Activated gamma-delta T cell (primary cell): ENCODE measurements at regions not wholly inside any gene's neighbourhood (a gene's known extent, or its start where the extent isn't known, plus 50 kb on each side); places are given as distances from the start of the nearest gene placed in this dataset.
"Not testable (repeated sequence)": the region's sequence is repeated elsewhere in the genome, so short reads cannot be mapped to it uniquely, and the experiment has no call there.

Experiments used
- DNase-seq: peaks from one replicate; lab custom pipeline; 2025; lab: John Stamatoyannopoulos, UW

DNA sequence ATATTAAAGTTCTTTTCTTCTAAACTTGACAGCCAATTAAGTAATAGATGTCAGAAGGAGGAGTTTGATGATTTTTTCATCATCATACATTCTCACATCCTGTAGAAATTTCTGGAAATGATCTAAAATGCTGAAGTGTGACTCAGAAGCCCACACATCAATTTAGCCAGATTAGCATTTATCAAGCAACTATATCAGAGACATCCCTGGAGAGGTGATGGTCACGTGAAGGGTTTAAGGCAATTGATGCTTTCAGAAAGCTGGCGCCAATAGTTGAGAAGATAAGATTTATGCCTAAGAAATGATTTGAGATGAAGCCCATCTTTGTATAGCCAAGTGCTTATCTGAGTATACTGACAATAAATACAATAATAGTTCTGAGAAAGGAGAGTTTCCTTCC is 162.9 kb upstream of the RORB start:
- no peak for DNase-seq

GRCh38 chr9:74336161-74336560 is 161.0 kb upstream of the RORB start:
- no peak for DNase-seq

DNA sequence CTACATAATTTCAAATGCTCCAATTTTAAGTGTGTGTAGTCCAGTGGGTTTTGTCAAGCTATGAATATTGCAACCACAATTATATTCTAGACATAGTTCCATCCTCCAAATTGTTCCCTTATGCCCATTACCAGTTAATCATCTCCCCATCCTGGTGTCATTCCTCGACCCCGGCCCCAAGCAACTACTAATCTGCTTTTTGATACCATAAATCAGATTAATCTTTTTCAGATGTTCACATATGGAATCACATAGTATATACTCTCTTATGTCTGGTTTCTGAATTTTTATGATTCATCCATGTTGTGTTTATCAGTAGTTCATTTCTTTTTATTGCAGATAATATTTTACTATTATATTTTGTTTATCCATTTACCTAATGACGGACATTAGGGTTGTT is 148.4 kb upstream of the RORB start:
- DNase-seq: no peak

DNA sequence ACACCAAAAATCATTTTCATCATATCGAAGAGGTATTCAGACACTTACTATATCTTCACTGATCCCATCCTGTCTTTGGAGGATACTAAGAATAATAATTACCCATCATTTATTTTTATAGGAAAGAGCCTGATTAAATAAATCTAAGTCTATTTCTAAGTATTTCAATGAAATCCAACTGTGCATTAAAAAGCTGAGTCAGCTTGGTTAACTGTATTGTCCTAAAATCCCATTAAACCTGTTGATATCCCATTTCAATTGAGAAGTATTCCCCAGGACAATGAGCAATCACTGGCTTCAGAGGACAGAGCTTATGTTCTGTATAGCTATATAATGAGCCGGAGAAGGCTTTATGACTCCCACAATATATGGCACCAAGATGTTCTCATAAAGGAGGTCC is 142.0 kb upstream of the RORB start:
- no peak for DNase-seq

- no peak for DNase-seq
Measured at GRCh38 chr9:74357577-74357976, 139.6 kb upstream of the RORB start.

GRCh38 chr9:74358959-74359358 is 138.2 kb upstream of the RORB start:
- no peak for DNase-seq

- DNase-seq: no peak
Measured at GRCh38 chr9:74361508-74361907, 135.6 kb upstream of the RORB start.

DNA sequence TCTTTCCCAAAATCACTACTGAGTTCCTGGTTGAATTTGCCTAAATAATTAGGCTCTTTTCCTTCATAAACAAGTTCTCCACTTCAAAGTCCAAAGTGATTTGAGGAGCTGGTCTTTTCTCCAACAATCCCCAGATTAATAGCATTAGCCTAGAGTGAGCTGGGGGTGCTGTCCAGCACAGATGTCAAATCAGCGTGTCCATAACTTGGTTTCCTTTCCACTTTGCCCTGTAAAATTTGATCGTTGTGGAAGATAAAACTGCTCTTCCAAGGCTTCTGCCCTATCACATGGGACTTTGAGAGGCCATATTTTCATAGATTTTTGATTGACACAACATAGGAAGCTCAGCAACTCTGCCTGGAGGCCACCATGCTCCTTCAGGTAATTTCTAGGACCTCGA is 134.7 kb upstream of the RORB start:
- no peak for DNase-seq

DNA sequence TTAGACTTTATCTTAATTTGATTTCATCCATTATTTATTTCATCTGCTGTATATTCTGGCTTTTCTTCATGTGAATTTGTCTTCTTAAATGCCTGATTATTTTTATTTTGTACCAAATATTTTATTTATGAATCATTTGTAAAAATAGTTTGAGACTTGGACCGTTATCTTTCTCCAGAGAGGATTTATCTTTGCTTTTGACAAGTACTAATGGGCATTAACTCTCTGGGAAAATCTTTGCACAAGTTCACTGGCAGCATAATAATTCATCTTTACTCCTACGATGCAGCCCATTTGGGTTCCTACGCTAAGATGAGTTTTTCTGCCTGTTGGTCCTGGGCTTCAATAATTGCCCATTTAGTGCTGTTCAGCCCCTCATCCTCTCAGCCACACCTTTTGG is 131.0 kb upstream of the RORB start:
- DNase-seq: no peak

- no peak for DNase-seq
Measured at GRCh38 chr9:74369844-74370243, 127.3 kb upstream of the RORB start.

- no peak for DNase-seq
Measured at GRCh38 chr9:74373348-74373747, 123.8 kb upstream of the RORB start.

DNA sequence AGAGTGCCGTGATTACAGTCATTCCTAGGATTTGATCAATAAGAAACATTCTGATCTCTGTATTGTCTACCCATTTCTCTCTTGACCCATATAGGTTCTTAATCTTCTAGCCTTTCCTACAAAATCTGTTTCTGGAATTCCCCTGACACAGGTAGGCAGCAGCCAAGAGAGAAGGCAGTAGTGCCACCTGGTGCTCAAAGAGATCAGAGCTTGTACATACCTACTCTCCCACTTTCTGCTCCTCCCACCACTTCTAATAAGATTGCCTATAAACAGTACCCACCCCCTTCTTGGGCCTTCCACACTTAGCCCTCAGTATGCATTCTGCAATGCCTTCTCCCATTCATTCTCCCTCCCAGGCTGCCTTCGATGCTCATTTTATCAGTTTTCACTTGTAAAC is 117.4 kb upstream of the RORB start:
- DNase-seq: no peak

- DNase-seq: no peak
Measured at GRCh38 chr9:74391816-74392215, 105.3 kb upstream of the RORB start.

DNA sequence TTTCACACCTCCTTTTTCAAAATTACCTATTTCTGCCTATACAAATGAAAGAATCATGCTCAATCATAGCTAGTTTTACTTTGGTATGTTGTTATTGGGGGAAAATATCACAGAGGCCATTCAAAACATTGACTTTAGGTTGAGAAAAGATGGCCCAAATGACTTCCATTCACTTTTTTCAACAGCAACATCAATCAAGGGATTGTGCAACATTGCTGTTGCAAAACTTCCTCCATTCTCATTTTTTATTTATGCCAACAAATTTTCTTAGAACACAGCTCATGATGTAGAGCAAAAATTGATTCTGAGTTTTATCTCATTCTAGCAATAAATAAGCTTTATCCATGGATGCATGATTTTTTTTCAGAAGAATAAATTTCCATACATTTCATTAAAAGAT is 93.6 kb upstream of the RORB start:
- DNase-seq: no peak

DNA sequence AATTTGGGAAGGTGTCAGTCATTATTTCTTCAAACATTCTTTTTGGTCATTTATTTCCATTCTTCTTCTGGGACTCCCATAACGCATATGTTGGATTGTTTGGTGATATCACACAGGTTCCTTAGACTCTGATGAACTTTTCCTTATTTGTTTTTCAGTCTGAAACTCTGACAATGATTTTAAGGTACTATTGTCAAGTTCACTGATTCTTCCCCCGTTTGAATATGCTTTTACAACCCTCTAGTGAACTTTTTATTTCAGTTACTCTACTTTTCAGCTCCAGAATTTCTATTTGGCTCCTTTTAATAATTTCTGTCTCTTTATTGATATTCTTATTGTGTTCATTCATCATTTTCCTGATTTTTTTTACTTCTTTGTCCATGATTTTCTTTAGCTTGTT is 92.5 kb upstream of the RORB start:
- no peak for DNase-seq

- DNase-seq: no peak
Measured at GRCh38 chr9:74407166-74407565, 90.0 kb upstream of the RORB start.

DNA sequence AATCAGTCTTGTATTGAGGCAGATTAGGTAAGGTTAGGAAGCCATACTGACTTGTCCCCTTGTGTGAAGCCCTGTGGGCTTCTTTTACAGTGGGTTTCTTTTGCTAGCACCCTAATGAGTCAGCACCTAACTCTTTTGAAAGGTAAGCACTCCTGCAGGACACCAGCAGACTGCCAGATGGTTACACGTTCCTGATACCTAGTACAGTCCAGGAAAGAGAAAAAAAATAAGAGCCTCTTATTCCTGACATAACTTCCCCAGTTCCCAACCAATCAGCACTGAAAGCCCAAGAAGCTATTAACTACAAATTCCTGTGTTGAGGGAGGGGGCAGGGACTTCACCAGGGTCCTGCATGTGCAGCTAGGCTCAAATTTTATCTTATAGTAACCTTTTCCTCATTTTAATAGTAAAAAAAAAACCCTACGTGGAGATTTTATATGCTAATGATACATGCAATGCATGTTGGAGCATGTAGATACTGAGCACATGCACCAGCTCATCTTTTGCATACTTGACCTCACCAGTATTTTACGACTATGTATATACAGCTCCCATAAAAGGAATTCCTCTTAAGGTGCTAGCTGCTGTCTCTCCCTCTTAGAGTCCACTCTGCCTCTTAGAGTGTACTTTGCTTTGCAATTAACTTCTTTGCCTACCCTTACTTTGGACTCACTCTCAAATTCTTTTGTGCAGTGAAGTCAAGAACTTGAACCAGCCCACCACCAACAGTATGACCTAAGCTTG is 84.7 kb upstream of the RORB start:
- DNase-seq: no peak

GRCh38 chr9:74413876-74414275 is 83.3 kb upstream of the RORB start:
- DNase-seq: no peak

DNA sequence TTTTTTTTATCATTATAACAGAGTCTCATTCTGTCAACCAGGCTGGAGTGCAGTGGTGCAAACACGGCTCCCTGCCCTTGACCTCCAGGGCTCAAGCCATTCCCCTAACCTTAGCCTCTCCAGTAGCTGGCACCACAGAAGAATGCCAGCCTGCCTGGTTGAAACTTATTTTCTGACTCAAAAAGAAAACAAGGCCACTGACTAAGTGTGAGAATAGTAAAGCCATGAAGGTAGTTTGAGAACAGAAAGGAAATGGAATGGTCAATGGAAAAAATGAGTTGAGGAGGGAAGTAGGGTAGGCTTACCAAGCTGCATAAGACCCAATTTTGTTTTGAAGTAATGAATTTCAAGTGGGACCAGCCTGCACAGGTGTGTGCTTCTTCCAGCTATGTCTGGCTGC is 82.8 kb upstream of the RORB start:
- no peak for DNase-seq

DNA sequence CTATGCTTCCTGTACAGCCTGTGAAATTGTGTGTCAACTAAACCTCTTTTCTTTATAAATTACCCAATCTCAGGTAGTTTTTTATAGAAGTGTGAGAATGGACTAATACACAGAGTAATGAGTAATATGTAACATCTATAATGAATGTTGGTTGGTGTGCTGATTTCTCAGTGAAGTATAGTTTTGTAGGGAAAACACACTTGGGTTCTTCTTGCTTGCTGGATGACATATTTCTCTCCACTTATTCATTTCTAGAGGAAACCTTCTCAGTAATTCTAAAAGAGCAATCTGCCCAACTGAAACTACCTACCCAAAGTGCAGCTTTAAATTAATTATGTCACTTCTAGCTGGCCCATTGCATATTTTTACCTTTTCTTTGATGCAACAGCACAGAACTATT is 81.1 kb upstream of the RORB start:
- DNase-seq: no peak

DNA sequence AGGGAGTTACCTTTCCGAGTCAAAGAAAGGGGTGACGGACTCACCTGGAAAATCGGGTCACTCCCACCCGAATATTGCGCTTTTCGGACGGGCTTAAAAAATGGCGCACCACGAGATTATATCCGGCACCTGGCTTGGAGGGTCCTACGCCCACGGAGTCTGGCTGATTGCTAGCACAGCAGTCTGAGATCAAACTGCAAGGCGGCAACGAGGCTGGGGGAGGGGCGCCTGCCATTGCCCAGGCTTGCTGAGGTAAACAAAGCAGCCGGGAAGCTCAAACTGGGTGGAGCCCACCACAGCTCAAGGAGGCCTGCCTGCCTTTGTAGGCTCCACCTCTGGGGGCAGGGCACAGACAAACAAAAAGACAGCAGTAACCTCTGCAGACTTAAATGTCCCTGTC is 72.6 kb upstream of the RORB start:
- DNase-seq: not testable (repeated sequence)

DNA sequence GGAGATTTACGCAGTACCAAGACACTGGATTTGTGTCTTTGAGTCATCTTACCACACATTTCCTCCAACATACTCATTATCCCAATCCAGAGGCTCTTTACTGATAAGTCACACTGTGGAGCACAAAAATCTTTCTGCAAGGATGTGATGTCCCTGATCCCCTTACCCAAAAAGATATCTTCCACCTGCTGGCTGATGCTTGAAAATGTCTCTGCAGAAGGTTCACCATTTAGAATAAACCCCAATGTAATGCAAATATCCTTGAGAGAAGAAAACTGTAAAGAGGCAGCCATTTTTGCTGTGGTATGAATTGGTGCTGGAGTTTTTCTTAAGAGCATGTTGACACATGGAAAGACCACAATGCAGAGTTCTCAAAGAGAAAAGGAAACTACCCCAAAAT is 65.7 kb upstream of the RORB start:
- DNase-seq: no peak

DNA sequence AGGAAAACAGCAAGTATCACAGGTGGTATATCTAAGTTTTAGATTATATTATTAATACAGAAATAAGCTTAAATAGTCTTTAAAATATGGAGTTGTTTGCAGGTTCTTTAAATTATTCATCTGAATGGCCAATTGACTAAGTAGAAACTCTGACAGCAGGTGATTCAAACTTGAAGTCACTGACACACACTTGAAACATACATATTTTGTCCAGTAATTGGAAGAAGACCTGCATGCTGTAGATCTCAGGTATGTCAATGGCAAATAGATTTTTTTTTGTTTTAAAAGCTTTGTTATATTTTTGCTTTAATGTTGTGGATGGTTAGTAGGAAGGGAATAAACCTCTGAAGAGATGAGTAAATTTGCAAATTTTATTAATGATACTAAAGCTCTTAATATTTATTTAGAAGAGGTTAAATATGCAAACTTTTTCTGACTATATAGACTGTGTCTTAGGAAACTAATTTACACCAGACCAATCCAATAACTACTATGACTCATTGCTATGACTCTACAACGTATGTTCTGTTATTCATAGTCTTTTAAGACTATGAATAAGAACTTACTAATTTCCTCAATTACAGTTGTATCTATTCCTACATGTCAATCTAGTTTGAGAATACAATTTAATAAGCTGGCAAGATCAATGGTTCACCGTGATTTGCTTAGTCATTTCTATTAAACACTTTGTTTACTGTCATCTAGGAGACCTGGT is 53.9 kb upstream of the RORB start:
- no peak for DNase-seq

- no peak for DNase-seq
Measured at GRCh38 chr9:74444369-74444768, 52.8 kb upstream of the RORB start.
